ENCODE measurements at regions not wholly inside any gene's neighbourhood (a gene's known extent, or its start where the extent isn't known, plus 50 kb on each side); places are given as distances from the start of the nearest gene placed in this dataset.

GRCh38 chr19:32181216-32181920 lies 164.0 kb upstream of the ZNF507 start:
- no peak for TF ChIP-seq EP300 (IDR thresholded peaks at IDR 0.05; ENCODE audit: borderline replicate concordance)
- TF ChIP-seq ZBTB7A (IDR thresholded peaks at IDR 0.05; ENCODE audit: low read depth): no peak
- TF ChIP-seq TCF12 (IDR thresholded peaks at IDR 0.05; ENCODE audit: low read depth): no peak
- no peak for TF ChIP-seq REST (IDR thresholded peaks at IDR 0.05; ENCODE audit: low read depth)
- no peak for TF ChIP-seq RAD21 (IDR thresholded peaks at IDR 0.05; ENCODE audit: low read depth)
- no peak for TF ChIP-seq MAX (IDR thresholded peaks at IDR 0.05)
- no peak for TF ChIP-seq CEBPB (IDR thresholded peaks at IDR 0.05)
- TF ChIP-seq CREB1 (IDR thresholded peaks at IDR 0.05; ENCODE audit: low read depth): no peak
- TF ChIP-seq EGR1 (IDR thresholded peaks at IDR 0.05): no peak
- TF ChIP-seq TEAD4 (IDR thresholded peaks at IDR 0.05): no peak
- no peak for TF ChIP-seq USF1 (IDR thresholded peaks at IDR 0.05)

All from Ishikawa (cell line).